Stimulated activated naive CD8-positive, alpha-beta T cell treated with anti-CD3 and anti-CD28 coated beads, Interleukin-15, amount 100 ng/mL, for 72 hours (primary cell): ENCODE measurements at regions not wholly inside any gene's neighbourhood (a gene's known extent, or its start where the extent isn't known, plus 50 kb on each side); places are given as distances from the start of the nearest gene placed in this dataset.
"Not testable (repeated sequence)": the region's sequence is repeated elsewhere in the genome, so short reads cannot be mapped to it uniquely, and the experiment has no call there.

Experiments used
- ATAC-seq: fragments of 150-1000 bp; cut with Tn5 transposase; 2 replicates; pipeline ENCODE4 v1.10.0; 2021; ENCODE audit warnings: mild to moderate bottlenecking, moderate library complexity
- DNase-seq, 2 donors: peaks; one replicate each; pipeline ENCODE4 v3.0.0; 2021 to 2022
- H3K27ac Mint-ChIP-seq, 2 donors: one replicate each; pipeline ENCODE4 v1.8.0; 2022; ENCODE audit warnings: mild to moderate bottlenecking in 2 of 2, mixed read lengths in 2 of 2, moderate library complexity in 2 of 2
- H3K27me3 Mint-ChIP-seq: one replicate; pipeline ENCODE4 v1.8.0; 2022; ENCODE audit warnings: mixed read lengths
- H3K4me1 Mint-ChIP-seq: one replicate; pipeline ENCODE4 v1.8.0; 2022; ENCODE audit warnings: mild to moderate bottlenecking, mixed read lengths
- H3K4me3 Mint-ChIP-seq, 2 donors: one replicate each; pipeline ENCODE4 v1.8.0; 2022; ENCODE audit warnings: mild to moderate bottlenecking in 2 of 2, mixed read lengths in 2 of 2, moderate library complexity in 1 of 2
- H3K9me3 Mint-ChIP-seq, 2 donors: one replicate each; pipeline ENCODE4 v1.8.0; 2022; ENCODE audit warnings: mixed read lengths in 2 of 2

- Mint-ChIP-seq H3K27me3 (peaks cover 13% of the 10 kb centered on the region), H3K9me3 (peaks cover 0 to 6% of the 10 kb centered on the region in 2 donors)
- ATAC-seq = no peak
Observed at GRCh38 chr15:53831907-53832770, 72.7 kb upstream of the WDR72 start.

GRCh38 chr15:53830707-53831386, 71.4 kb upstream of the WDR72 start:
- Mint-ChIP-seq H3K27me3 (peaks cover 13% of the 10 kb centered on the region), H3K4me1 (no peaks in the 10 kb centered on the region), H3K9me3 (peaks cover 0 to 6% of the 10 kb centered on the region in 2 donors), H3K4me3 (no peak overlapping the region), H3K27ac (no peak overlapping the region)
- DNase-seq (no peak), ATAC-seq (no peak)

More at GRCh38 chr15:53831907-53832770, 72.7 kb upstream of the WDR72 start:
- DNase-seq = no peak
- H3K4me3 Mint-ChIP-seq = no peak overlapping the region
- H3K4me1 Mint-ChIP-seq = no peaks in the 10 kb centered on the region
- H3K27ac Mint-ChIP-seq = no peak overlapping the region

GRCh38 chr15:53829923-53830459, 70.5 kb upstream of the WDR72 start:
- Mint-ChIP-seq H3K9me3 (peaks cover 0 to 6% of the 10 kb centered on the region in 2 donors), H3K4me1 (no peaks in the 10 kb centered on the region), H3K27me3 (peaks cover 8% of the 10 kb centered on the region), H3K4me3 (no peak overlapping the region), H3K27ac (no peak overlapping the region)
- no peak for ATAC-seq
- no peak for DNase-seq

GRCh38 chr15:53829471-53829870, 70.0 kb upstream of the WDR72 start:
- Mint-ChIP-seq H3K27me3 (peaks cover 6% of the 10 kb centered on the region), H3K27ac (no peak overlapping the region), H3K9me3 (peaks cover 0 to 6% of the 10 kb centered on the region in 2 donors), H3K4me1 (no peaks in the 10 kb centered on the region), H3K4me3 (no peak overlapping the region)
- DNase-seq (no peak), ATAC-seq (no peak)

GRCh38 chr15:53827355-53827754, 67.9 kb upstream of the WDR72 start:
- H3K27ac Mint-ChIP-seq = no peak overlapping the region
- peaks cover 6% of the 10 kb centered on the region for H3K27me3 Mint-ChIP-seq
- ATAC-seq (no peak), DNase-seq (no peak)
- H3K9me3 Mint-ChIP-seq = peaks cover 0 to 6% of the 10 kb centered on the region in 2 donors
- no peak overlapping the region for H3K4me3 Mint-ChIP-seq
- no peaks in the 10 kb centered on the region for H3K4me1 Mint-ChIP-seq

GRCh38 chr15:53811530-53811929, 52.1 kb upstream of the WDR72 start:
- no peak for ATAC-seq
- no peak for DNase-seq

GRCh38 chr15:53810306-53810705, 50.8 kb upstream of the WDR72 start:
- DNase-seq, H3K9me3 Mint-ChIP-seq, H3K4me3 Mint-ChIP-seq, H3K4me1 Mint-ChIP-seq, ATAC-seq, H3K27me3 Mint-ChIP-seq, H3K27ac Mint-ChIP-seq: not testable (repeated sequence)

More at GRCh38 chr15:53811530-53811929, 52.1 kb upstream of the WDR72 start:
- H3K27me3 Mint-ChIP-seq = no peaks in the 10 kb centered on the region
- H3K9me3 Mint-ChIP-seq = no peaks in the 10 kb centered on the region
- H3K4me3 Mint-ChIP-seq = no peak overlapping the region
- H3K4me1 Mint-ChIP-seq = no peaks in the 10 kb centered on the region
- no peak overlapping the region for H3K27ac Mint-ChIP-seq
